ENCODE measurements at regions not wholly inside any gene's neighbourhood (a gene's known extent, or its start where the extent isn't known, plus 50 kb on each side); places are given as distances from the start of the nearest gene placed in this dataset.

- no peak for TF ChIP-seq CTCF (IDR thresholded peaks at IDR 0.05; ENCODE audit: low read length)
- TF ChIP-seq EZH2 (IDR thresholded peaks at IDR 0.05; ENCODE audit: borderline replicate concordance, low read length): no peak
Observed at GRCh38 chr7:110539216-110539615, 551.7 kb upstream of the LRRN3 start.
